GM12873 (cell line): ENCODE measurements at regions not wholly inside any gene's neighbourhood (a gene's known extent, or its start where the extent isn't known, plus 50 kb on each side); places are given as distances from the start of the nearest gene placed in this dataset.

ENCODE experiments used
- TF ChIP-seq, protein P1 (sequence below): IDR thresholded peaks from 2 replicates; pipeline ENCODE4 v1.5.1; 2012; ENCODE audit warnings: low read depth, mild to moderate bottlenecking, moderate library complexity, low read length, control low read depth; ENCODE audit not compliant: insufficient read depth; ENCODE audit errors: missing control alignments

DNA sequence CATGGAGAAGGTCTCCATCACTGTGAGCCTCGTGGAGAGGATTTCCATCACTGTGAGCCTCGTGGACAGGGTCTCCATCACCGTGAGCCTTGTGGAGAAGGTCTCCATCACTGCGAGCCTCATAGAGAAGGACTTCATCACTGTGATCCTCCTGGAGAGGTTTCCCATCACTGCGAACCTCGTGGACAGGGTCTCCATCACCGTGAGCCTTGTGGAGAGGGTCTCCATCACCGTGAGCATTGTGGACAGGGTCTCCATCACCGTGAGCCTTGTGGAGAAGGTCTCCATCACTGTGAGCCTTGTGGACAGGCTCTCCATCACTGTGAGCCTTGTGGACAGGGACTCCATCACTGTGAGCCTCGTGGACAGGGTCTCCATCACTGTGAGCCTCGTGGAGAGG, 140.4 kb downstream of the ERMARD start:
- TF ChIP-seq, protein P1, sequence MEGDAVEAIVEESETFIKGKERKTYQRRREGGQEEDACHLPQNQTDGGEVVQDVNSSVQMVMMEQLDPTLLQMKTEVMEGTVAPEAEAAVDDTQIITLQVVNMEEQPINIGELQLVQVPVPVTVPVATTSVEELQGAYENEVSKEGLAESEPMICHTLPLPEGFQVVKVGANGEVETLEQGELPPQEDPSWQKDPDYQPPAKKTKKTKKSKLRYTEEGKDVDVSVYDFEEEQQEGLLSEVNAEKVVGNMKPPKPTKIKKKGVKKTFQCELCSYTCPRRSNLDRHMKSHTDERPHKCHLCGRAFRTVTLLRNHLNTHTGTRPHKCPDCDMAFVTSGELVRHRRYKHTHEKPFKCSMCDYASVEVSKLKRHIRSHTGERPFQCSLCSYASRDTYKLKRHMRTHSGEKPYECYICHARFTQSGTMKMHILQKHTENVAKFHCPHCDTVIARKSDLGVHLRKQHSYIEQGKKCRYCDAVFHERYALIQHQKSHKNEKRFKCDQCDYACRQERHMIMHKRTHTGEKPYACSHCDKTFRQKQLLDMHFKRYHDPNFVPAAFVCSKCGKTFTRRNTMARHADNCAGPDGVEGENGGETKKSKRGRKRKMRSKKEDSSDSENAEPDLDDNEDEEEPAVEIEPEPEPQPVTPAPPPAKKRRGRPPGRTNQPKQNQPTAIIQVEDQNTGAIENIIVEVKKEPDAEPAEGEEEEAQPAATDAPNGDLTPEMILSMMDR = no peak

DNA sequence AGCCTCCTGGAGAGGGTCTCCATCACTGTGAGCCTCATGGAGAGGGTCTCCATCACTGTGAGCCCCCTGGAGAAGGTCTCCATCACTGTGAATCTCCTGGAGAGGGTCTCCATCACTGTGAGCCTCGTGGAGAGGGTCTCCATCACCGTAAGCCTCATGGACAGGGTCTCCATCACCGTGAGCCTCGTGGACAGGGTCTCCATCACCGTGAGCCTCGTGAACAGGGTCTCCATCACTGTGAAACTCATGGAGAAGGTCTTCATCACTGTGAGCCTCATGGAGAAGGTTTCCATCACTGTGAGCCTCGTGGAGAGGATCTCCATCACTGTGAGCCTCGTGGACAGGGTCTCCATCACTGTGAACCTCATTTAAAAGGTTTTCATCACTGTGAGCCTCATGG, 140.0 kb downstream of the ERMARD start:
- TF ChIP-seq, protein P1 = no peak

DNA sequence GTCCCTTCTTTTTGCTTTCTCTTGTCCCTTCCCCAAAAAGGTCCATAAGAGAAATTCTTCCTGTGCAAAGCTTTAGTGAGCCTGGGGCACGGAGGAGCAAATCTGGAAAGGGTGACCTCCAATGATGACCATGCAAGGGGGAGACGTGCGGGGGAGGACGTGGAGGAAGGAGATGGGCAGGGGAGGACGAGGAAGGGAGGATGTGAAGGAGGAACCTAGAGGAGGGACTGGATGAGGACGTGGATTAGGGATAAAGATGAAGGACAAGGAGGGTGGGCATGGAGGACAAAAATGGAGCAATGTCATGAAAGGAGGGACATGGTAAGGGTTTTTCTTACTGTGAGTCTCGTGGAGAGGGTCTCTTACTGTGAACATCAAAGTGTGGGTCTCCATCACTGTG, 139.5 kb downstream of the ERMARD start:
- TF ChIP-seq, protein P1 = no peak

GRCh38 chr6:169890049-169890448, 138.6 kb downstream of the ERMARD start:
- TF ChIP-seq, protein P1 = no peak

DNA sequence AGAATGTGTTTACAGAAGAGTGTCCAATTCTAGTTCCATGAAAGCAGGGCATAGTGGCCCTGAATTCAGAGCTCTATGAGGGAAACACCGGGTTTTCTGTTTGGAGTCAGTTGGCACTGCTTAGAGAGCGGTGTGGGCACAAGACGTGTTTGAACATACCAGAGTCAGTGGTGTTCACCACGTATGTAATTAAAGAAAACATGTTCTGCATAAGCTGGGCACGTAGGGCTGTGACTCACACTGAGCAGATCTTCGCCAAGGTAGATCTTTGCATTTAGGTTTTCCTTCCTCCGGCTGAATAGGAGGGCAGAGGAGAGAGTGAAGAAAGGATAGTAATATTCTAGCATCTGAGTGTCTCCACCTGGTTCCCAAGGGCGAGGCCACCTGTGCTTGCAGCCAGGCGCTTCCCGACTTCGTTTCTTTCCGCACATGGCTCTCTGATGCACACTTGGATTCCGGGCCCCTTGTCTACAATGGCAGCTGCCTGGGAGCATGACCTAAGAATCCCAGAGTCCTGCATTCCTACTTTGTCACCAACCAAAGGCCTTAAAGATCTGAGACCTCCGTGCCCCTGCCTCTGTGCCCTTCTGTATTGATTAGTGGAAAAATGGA, 136.2 kb downstream of the ERMARD start:
- TF ChIP-seq, protein P1 = no peak

- TF ChIP-seq, protein P1 = no peak
These were observed 135.3 kb downstream of the ERMARD start for GRCh38 chr6:169886631-169887227.

DNA sequence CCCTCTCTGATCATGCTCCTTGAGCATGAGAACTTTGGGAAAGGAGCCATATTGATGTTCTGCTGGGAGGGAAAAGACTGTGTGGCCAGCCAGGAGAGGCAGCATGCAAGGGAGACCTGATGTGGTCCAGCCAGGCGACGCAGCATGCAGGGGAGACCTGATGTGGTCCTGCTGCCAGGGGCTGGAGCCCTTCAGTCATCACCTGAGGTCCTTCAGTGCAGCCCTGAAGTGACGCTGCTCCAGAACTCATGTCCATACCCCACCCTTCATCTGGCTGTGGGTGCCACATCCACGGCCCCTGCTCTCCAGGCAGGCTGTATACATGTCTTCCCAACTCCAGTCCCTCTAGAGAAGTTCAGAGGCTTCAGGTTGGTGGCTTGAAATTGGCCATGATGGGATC, 134.4 kb downstream of the ERMARD start:
- TF ChIP-seq, protein P1 = no peak
